Cardiac septum (tissue), 1 donor: ENCODE measurements at regions not wholly inside any gene's neighbourhood (a gene's known extent, or its start where the extent isn't known, plus 50 kb on each side); places are given as distances from the start of the nearest gene placed in this dataset.
A peak's percentile ranks its signal among the peaks of the same experiment; 100 is the strongest.

Source experiments
- DNase-seq: peaks from one replicate; pipeline ENCODE4 v3.0.0-alpha.2; 2020; ENCODE audit warnings: low spot score
- intact Hi-C: fragments of 100-400 bp; cut with DNase I; formaldehyde crosslinking; loops from one replicate; pipeline ENCODE4 v1.14.0; 2022
- donor health status: DM: no; HTN: no; CAD: no.

DNA sequence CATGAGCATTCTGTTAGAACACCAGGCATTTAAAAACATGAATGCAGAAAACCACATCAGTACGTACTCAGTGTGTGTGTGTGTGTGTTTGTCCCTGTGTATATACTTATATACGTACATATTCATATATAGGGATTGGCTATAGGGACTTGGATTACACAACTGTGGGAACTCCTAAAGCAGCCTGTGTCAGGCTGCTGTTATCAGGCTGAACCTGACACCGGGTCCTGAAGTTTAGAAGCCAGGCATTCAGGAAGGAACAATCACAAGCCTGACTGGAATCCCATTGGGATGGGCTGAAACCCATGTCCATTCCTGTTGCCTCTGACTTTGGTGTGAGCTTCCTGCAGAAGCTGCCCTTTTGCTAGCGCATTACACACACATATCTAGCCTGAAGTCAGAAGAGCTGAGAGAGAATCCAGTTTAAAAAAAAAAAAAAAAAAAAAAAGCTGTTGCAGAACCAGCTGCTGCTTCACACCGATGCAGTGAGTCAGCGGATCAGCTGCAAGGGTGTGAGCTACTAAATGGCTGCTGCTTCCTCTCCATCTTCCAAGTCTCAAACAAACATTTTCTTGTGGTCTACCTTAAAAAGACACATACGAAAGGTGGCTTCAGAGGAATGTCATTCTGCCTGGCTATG lies 348.1 kb downstream of the THBS2 start:
- no peak for DNase-seq
- intact Hi-C loops: no loop called here

DNA sequence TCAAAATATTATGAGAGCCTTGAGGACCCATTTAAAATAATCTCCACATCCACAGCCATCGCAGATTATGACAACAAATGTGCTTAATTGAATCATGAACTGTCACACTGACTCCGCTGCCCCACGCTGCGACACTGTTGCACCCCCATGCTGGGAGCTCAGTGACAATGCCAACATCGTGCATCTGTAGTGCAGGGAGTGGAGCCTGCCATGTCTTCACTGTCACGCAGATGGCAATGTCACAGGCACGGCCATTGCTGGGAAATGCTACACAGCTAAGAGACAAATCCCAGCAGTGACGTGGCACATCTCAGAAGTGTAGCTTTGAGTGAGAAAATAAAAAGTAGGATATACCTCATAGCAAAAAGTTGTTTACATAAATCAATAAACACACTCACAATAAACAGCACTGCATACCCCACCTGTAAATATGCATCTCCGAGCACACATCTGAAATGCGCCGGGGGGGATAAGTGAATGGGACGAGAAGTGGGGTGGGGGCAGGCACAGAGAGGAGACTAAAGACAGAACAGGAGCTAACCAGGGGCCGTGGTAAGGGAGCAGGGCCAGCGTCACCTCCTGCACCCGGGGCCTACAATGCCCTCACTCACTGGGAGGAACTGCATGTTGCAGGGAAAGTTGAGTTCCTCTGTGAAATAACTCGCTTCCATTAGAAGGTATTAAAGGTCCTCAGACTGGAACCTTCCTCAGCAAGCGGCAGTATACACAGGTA lies 349.9 kb downstream of the THBS2 start:
- intact Hi-C loops: no loop called here
- DNase-seq: no peak

DNA sequence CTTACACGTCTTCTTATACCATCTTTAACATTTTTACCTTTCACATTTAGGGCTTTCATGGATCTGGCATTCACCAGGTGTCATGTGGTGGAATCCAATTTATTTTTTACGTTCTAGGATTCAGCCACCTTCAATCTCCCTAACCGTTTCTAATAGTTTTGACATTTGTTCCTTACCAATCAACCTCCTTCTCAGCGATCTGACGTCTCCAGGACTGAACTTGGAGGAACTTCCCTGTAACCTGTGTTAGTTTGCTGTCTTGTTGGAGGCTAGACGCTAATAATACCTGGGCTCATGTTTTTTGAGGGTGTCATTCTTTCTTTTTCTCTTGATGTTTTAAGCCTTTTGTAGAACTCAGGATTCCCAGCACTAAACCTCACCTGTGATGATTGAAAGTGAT lies 351.6 kb downstream of the THBS2 start:
- intact Hi-C loops: no loop called here
- no peak for DNase-seq

DNA sequence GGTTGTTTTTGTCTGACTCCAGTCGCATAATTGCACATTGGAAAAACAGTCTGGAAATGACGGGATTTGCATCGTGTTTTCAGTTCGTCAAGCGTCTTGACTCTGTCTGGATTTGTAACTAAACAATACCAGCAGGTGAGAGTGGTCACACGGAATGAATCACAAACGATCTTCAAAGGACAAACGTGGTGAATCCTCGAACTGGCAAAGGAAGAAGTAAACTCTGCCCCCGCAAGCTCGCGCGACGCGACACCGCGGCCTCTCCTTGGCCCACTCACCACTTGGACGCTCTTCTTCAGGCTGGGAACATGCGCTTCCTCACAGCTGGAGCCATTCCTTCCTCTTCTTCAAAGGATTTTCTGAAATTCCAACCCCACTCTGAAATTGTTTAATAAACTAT lies 352.6 kb downstream of the THBS2 start:
- no peak for DNase-seq
- intact Hi-C loops: no loop called here

DNA sequence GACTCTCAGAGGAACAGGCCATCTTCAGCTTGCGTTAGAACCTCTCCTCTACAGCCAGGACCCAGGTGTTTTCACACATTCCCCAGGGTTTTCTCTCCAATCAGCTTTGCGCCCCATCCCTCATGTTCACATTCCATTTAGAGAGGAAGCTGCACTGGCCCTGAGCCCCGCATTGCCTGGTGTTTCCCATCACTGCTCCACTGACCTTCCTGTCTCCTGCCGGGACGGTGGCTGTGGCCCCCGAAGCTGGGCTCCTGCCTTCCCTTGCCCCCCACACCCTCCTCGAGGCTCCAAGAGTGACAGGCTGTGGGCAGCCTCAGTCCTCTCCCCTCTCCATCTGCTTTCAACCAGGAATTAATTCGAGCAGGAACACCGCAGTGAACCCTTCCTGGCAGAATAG lies 357.3 kb downstream of the THBS2 start:
- no peak for DNase-seq
- intact Hi-C loops: no loop called here

DNA sequence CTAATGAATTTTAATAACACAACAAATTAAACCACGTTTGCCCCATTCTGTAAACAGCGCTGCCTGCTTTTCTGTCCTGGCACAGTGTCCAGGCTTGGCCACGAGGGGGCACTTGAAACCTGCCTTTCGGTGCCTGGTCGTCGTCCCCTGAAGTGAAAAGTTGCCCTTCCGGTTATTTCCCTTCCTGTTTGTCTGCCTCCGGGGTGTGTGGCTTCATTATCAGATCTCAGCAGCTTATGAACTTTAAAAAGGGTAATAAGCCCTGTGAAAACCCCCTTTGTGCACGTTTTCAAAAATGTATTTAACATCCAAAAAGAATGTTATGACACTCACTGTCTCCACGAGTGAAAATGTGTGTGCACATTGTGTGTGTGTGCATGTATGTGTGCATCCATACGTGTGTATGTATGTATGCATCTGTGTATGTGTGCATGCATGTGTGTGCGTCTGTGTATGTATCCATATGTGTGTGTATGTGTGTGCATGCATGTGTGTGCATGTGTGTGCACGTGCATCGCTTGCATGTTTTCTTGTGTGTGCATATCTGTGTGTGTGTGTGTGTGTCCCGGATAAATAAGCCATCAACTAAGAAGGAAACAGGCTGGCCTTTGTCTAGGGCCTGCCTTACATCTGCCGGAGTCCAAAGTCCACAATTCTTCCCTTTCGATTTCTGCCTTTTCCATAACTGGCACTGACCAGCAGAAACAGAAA lies 358.4 kb downstream of the THBS2 start:
- peak; percentile 82 for DNase-seq
- intact Hi-C loops: loop anchor here (2.0 kb wide), 1 partner anchor 626 kb away; no protein-coding TSS in a partner anchor

DNA sequence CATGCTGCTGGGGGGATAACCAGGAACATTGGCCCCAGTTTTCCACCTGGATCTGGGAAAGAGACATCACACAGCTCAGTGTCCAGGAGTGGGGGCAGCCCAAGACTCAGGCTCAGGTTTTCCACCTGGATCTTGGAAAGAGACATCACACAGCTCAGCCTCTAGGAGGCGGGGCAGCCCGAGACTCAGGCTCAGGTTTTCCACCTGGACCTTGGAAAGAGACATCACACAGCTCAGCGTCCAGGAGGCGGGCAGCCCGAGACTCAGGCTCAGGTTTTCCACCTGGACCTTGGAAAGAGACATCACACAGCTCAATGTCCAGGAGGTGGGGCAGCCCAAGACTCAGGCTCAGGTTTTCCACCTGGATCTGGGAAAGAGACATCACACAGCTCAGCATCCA lies 361.6 kb downstream of the THBS2 start:
- DNase-seq: no peak
- intact Hi-C loops: no loop called here

DNA sequence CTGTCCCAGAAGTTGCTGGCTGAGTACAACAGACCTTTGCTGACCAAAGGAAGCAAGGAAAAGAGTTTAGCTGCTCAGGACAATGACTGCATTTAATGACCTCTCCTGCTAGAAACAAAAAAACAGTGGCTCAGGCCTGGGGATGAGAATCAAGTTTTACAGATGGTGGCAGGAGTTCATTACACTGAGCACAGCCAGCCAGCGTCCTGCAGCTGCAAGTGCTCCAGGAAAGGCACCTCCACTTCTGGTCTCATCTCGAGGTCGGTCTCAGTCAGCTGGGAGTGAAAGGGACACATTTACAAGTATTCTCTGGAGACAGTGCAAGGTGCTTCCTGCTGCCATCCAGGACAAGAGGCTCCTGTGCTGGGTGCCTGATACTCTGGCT lies 362.7 kb downstream of the THBS2 start:
- intact Hi-C loops: no loop called here

DNA sequence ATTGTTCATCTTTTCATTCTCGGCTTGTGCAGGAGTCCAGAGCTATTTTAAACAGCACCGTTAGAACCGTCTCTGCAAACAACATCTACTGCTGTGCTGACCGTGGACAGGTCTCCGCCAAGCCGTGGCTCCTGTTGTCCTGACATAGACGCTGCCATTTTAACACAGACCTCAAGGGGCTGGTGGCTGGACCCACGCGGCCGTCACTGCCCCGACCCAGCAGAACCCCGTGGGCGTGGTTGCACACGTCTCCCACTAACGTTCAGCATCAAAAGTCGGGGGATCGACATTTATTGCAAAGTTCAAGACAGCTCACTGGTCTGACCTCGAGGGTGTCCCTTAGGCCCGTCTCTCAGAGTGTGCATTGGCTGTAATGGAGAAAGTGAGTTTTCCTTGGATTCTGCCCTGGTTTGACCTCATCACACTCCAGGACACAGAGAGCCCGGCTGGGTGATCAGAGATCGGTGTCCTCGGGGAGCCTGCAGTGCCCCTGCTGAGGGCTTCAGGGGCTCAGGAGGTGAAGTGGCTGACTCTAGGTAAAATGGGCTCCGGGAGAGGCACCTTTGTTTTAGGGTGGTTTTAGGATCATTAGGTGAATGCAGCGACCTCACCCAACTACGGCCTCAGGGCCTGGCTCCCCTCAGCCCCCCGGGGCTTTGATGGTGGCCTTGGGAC lies 363.2 kb downstream of the THBS2 start:
- intact Hi-C loops: no loop called here
- no peak for DNase-seq

More for the DNA sequence above, 362.7 kb downstream of the THBS2 start:
- DNase-seq: no peak

DNA sequence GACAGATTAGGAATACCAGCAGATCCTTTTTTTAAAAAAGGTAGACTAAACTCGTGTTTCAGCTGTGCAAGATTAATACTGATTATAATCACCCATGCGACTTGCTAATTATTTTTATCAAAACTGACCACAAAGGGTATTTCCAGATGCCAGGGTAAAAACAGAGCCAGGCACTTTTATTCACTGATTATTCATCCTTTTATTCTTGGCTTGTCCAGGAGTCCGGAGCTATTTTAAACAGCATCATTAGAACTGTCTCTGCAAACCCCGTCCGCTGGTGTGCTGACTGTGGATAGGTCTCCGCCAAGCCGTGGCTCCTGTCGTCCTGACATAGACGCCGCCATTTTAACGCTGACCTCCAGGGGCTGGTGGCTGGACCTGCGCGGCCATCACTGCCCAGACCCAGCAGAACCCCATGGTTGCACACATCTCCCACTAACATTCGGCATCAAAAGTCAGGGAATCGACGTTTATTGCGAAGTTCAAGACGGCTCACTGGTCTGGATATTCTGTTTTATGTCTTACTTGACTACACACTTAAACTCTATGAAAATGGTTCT lies 364.8 kb downstream of the THBS2 start:
- no peak for DNase-seq
- intact Hi-C loops: no loop called here

DNA sequence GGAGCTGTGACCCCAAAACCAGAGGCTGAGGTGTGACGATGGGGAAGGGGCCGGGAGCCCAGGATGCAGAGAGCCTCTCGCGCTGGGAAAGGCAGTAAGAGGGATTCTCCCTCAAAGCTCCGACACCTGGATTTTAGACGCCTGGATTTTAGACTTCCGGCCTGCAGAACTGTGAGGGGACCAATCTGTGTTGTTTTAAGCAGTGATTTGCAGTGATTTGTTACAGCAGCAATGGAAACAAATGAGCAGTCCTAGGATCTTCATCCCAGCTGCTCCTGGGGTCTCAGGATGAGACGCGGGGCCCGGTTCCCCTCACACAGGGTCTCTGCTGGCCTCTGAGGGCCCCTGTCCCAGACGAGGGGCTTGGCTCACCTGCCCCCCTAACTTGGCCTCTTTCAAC lies 365.5 kb downstream of the THBS2 start:
- DNase-seq: no peak
- intact Hi-C loops: no loop called here

DNA sequence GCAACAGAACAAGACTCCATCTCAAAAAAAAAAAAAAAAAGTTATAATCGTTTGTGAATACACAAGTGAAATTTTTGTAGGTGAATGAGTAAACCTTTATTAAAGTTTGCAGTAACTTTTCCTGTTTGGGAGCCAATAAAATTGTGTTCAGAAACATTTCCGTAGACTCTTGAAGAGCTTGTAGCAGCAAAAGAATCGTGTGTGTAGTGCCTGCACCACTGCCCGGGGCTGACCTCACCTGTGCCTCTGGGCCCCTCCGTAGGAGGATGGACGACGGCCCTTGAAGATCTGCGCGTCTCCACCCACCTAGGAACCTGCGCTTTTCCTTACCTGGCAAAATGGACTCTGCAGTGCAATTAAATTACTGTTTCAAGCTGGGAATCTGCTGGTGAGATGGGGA lies 366.0 kb downstream of the THBS2 start:
- no peak for DNase-seq
- intact Hi-C loops: no loop called here

DNA sequence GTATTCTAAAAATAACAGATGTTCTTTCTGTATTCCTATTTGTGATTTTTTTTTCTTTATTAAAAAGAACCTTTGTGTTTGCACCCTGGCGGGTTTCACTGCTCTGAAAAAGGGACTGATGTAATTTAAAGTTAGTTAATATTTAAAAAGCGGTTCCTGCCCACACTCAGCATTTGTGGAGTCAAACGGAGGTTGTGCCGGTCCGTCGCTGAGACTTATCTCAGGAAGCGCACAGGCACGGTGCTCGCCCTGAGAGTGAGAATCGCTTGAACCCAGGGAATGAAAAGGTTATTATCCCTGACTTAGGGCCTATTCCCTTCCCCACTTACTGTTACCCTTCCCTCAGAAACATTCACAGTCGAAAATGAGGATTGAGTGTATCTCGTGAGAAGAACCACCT lies 366.7 kb downstream of the THBS2 start:
- intact Hi-C loops: no loop called here
- no peak for DNase-seq

DNA sequence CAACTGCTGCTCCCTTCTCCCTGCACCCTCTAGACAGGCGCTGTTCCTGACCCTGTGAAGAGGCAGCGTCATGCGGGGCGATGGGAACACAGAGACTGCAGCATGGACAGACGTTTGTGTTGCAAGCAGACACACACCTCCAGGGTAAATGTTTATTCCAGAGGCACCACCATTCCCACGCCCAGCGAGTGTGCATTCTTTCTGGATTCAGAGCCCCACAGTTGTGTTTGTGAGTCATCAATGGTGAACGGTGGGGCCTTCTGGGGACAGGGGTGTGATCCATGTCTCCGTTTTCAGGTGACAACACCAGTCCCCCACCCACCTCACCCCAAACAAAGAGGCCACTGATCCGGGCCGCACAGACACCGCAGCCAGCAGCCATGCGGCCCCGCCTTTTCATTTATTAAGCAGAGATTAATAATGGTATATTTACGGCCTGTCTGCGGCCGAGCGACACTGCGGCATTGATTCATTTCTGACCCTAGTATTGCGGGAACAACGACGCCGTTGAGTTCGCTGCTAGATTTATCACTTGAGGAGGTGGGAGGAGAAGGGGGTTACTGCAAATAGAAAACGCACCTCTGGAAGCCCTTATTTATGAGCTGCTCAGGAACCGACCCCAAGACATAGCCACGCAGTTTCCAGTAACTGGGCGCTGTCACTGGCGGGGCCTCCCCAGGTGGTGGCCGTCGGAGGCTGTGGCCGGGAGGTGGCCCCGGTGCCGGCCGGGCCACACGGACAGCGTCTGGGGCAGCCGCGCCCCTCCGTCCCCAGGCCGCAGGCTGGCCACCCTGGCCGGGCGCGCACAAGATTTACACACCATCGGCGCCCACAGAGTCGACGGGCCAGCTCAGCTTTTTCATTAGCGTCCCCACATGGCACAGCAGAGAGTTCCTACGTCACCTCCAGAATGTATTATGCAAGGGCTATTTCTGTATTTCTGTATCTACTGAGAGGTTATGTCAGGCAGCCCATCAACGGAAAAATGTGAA lies 367.6 kb downstream of the THBS2 start:
- intact Hi-C loops: loop anchor here (2.0 kb wide), 1 partner anchor 269 kb away; no protein-coding TSS in a partner anchor
- no peak for DNase-seq

DNA sequence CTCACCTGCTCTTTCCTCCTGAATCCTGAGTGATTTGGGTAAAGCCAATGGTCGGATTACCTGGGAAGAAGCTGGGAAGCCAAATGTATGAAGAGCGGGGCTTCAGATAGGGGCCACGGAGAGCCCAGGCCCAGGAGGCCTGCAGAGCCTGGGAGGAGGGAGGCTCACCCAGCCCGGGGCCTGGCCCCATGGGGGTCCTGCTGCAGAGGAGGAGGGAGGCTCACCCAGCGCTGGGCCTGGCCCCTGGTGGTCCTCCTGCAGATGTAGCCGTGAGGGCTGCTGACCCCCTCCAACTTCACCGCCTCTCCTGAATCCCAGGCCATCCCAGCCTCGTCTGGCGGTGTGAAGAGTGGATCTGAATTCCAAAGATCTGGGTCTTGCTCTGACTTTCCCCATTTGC lies 368.4 kb downstream of the THBS2 start:
- DNase-seq: no peak
- intact Hi-C loops: loop anchor here (2.0 kb wide), 1 partner anchor 268 kb away; no protein-coding TSS in a partner anchor

DNA sequence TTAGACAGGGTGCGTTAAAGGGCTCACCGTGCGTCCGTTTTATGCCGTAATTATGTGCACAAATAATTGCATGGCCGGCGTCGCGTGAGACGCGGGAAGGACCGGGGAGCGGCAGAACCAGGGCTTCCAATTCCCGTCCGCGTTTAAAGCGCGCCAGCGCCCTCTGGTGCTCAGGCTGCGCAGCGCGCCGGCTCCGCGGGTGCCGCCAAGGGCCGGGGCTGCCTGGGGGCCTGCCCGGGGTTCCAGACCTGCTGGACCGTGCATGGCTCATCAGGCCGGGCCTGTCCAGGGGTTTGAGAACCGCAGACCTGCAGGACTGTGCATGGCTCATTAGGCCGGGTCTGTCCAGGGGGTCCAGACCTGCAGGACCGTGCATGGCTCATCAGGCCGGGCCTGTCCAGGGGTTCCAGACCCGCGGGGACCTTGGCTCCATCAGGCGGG lies 369.0 kb downstream of the THBS2 start:
- DNase-seq: peak; percentile 84
- intact Hi-C loops: loop anchor here (1.0 to 2.0 kb wide), 2 partner anchors 268 to 513 kb away; no protein-coding TSS in a partner anchor

DNA sequence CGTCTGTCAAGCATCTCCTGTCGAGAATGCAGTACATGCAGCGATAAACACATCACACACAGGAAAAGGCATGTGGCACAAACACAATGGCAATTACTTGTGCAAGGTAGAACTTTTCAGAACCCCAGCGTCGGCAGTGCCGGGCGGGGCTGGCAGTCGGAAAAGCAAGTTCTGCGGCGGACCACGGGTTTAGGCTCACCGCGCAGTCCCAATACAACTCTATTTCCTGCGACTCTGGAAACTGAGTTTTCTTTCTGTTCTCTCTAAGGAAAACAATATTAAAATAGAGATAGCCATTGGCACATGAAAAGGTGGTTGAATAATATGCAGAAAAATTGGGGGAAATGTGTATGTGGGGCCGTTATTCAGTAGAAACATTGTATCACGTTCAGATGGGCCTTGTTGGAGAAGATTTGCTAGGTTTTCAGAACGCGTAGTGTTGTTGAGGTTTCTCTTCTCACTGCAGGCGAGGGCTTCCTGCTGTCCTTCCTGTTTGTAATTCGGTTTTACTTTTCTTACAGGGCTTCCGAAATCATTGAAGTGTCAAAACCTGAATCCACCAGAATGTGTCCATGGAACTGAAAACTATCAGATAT lies 369.5 kb downstream of the THBS2 start:
- intact Hi-C loops: loop anchor here (1.0 to 2.0 kb wide), 2 partner anchors 267 to 513 kb away; no protein-coding TSS in a partner anchor

DNA sequence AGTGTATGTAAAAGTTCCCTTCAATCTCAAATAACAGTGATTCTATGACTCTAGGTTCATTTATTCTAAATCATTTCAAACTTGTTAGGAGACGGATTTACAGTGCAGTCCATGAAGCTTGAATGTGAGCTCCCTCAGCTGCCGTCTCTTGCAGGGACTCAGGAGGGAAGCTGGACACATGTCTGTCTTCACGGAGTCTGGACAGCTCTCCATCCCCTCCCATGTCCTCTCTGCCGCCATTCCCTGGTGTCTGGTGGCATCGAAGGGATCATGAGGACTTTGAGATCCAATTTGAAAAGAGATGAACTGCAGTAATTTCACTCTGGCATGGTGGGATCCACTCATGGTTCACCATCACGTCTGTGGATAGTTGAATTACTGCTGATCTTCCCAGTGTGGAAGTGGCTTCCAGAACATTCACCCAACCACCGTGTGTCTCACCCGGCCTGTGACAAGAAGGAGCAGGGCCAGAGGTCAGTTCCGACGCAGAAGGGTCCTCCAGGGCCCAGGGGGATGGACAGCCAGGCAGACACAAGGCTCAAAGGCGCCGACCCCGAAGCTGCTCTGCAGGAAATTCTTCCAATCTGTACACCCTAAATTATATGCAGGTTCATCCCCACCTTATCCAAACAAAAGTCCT lies 370.1 kb downstream of the THBS2 start:
- no peak for DNase-seq
- intact Hi-C loops: loop anchor here (1.0 to 2.0 kb wide), 2 partner anchors 267 to 512 kb away; no protein-coding TSS in a partner anchor

More for the DNA sequence above, 369.5 kb downstream of the THBS2 start:
- DNase-seq: no peak
